Stimulated activated naive CD8-positive, alpha-beta T cell treated with anti-CD3 and anti-CD28 coated beads, Interleukin-15, amount 100 ng/mL, for 72 hours (primary cell): ENCODE measurements at regions not wholly inside any gene's neighbourhood (a gene's known extent, or its start where the extent isn't known, plus 50 kb on each side); places are given as distances from the start of the nearest gene placed in this dataset.

Experiments
- ATAC-seq: fragments of 150-1000 bp; cut with Tn5 transposase; 2 replicates; pipeline ENCODE4 v1.10.0; 2021; ENCODE audit warnings: mild to moderate bottlenecking, moderate library complexity
- DNase-seq, 2 donors: peaks; one replicate each; pipeline ENCODE4 v3.0.0; 2021 to 2022
- H3K27ac Mint-ChIP-seq, 2 donors: one replicate each; pipeline ENCODE4 v1.8.0; 2022; ENCODE audit warnings: mild to moderate bottlenecking in 2 of 2, mixed read lengths in 2 of 2, moderate library complexity in 2 of 2
- H3K27me3 Mint-ChIP-seq: one replicate; pipeline ENCODE4 v1.8.0; 2022; ENCODE audit warnings: mixed read lengths
- H3K4me1 Mint-ChIP-seq: one replicate; pipeline ENCODE4 v1.8.0; 2022; ENCODE audit warnings: mild to moderate bottlenecking, mixed read lengths
- H3K4me3 Mint-ChIP-seq, 2 donors: one replicate each; pipeline ENCODE4 v1.8.0; 2022; ENCODE audit warnings: mild to moderate bottlenecking in 2 of 2, mixed read lengths in 2 of 2, moderate library complexity in 1 of 2
- H3K9me3 Mint-ChIP-seq, 2 donors: one replicate each; pipeline ENCODE4 v1.8.0; 2022; ENCODE audit warnings: mixed read lengths in 2 of 2

DNA sequence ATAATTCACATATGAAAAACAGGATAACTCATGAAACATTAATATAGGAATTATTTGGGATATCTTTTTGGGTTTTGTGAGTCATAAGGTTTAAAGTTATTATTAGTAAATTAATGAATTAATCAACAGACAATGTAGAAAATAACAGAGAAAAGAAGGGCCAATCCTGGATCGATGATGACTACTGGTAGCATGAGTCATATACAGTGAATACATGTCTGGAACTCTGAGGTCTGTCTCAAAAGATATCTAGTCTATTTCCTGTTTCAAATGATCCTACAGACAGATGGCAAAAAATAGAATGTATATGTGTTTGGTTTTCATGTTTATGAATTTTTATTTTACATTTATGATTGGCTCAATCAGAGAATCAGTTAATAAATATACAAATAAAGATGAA lies 86.4 kb upstream of the RTL1 start:
- Mint-ChIP-seq H3K4me3 (no peak overlapping the region), H3K4me1 (no peaks in the 10 kb centered on the region), H3K9me3 (no peaks in the 10 kb centered on the region), H3K27me3 (peaks cover under 1% of the 10 kb centered on the region), H3K27ac (no peak overlapping the region)
- ATAC-seq (no peak), DNase-seq (no peak)

DNA sequence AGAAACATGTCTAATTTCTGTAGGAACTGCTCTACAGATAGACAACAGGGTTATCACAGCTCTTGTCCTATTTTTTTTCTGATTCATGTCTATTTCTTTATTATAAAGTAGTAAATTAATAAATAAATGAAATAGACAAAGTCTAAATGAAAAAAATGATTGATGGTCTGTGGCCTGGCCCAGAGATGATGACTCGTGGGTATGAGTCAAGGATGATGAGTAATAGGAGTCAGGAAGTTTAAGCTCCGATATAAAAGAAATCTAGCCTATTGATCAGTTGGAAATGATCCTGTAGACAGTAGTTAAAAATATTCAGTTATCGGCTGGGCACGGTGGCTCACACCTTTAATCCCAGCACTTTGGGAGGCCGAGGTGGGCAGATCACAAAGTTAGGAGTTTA lies 90.6 kb upstream of the RTL1 start:
- H3K9me3 Mint-ChIP-seq = no peaks in the 10 kb centered on the region
- no peaks in the 10 kb centered on the region for H3K4me1 Mint-ChIP-seq
- DNase-seq (no peak), ATAC-seq (no peak)
- no peak overlapping the region for H3K27ac Mint-ChIP-seq
- H3K27me3 Mint-ChIP-seq = peaks cover 26% of the 10 kb centered on the region
- no peak overlapping the region for H3K4me3 Mint-ChIP-seq

GRCh38 chr14:100994756-100995330 lies 91.3 kb upstream of the RTL1 start:
- H3K9me3 Mint-ChIP-seq = no peaks in the 10 kb centered on the region
- H3K4me1 Mint-ChIP-seq = no peaks in the 10 kb centered on the region
- no peak overlapping the region for H3K4me3 Mint-ChIP-seq
- H3K27ac Mint-ChIP-seq = no peak overlapping the region
- ATAC-seq (no peak), DNase-seq (no peak)
- peaks cover 26% of the 10 kb centered on the region for H3K27me3 Mint-ChIP-seq

DNA sequence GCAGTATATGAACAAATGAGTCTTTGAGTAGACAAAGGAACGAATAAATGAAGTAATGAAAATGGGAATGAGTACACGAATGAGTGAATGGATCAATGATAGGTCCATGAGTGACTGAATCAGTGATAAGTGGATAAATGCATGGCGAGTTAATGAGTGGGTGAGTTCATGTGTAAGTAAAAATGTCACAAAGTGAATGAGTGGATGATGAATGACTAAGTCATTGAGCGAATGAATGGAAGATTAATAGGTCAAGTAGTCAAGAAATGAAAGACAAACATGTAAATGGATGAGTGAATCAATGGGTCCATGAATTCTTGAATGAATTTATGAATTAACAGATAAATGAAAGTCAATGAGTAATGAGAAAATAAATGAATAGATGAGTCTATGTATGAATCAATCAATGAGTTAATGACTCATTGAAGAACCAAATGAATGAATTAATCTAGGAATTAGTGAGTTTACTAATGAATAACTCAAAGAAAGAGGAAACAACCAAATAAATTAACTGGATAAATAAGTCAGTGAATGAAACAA lies 97.3 kb upstream of the RTL1 start:
- H3K27me3 Mint-ChIP-seq = peaks cover 60% of the 10 kb centered on the region

DNA sequence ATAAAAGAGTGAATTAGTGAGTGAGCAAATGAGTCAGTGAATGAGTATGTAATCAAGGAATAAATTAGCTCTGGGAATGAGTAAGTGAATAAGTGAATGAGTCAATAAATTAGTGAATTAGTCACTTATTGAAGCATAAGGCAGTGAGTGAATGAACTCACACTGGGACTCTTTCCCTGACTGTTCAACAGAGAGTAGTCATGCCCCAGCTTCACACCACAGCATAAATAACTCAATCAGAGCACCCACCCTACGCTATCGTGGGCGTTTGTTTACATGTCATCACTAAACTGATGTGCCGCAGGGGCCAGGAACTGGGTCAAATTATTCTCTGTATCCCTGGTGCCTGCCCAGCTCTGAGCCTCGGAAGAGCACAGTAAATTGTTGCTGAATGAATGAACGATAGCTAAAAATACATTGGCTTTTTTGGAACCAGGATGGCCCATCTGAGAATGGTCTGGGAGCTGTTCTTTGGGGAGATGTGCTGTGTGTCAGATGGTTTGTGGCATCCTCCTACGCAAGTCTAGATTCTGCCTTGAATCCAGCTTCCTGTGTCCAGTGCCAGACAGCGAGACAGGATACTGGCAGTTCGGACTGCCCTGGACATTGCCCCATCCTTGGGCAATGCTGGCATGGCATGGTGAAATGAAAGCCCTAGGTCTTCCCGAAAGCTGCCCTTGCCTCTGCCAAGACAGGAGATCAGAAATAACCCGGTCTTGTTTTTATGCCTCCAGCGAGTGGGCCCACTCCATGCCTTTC lies 98.0 kb upstream of the RTL1 start:
- Mint-ChIP-seq H3K27me3 (peaks cover 60% of the 10 kb centered on the region), H3K27ac (no peak overlapping the region), H3K9me3 (peaks cover 4 to 8% of the 10 kb centered on the region in 2 donors), H3K4me3 (no peak overlapping the region), H3K4me1 (no peaks in the 10 kb centered on the region)
- no peak for DNase-seq
- ATAC-seq = no peak

More for the DNA sequence above, 97.3 kb upstream of the RTL1 start:
- ATAC-seq (no peak), DNase-seq (no peak)
- H3K9me3 Mint-ChIP-seq = peaks cover 4 to 8% of the 10 kb centered on the region in 2 donors
- H3K27ac Mint-ChIP-seq = no peak overlapping the region
- no peak overlapping the region for H3K4me3 Mint-ChIP-seq
- no peaks in the 10 kb centered on the region for H3K4me1 Mint-ChIP-seq

- peaks cover 68% of the 10 kb centered on the region for H3K27me3 Mint-ChIP-seq
- H3K4me3 Mint-ChIP-seq = no peak overlapping the region
- no peak overlapping the region for H3K27ac Mint-ChIP-seq
- DNase-seq (no peak), ATAC-seq (no peak)
- H3K4me1 Mint-ChIP-seq = no peaks in the 10 kb centered on the region
- H3K9me3 Mint-ChIP-seq = peaks cover 4 to 8% of the 10 kb centered on the region in 2 donors
Measured at GRCh38 chr14:101002738-101003137, 99.2 kb upstream of the RTL1 start.

- H3K27ac Mint-ChIP-seq = no peak overlapping the region
- peaks cover 62% of the 10 kb centered on the region for H3K27me3 Mint-ChIP-seq
- H3K9me3 Mint-ChIP-seq = peaks cover 4 to 8% of the 10 kb centered on the region in 2 donors
- DNase-seq (no peak), ATAC-seq (no peak)
- no peak overlapping the region for H3K4me3 Mint-ChIP-seq
- H3K4me1 Mint-ChIP-seq = no peaks in the 10 kb centered on the region
Measured at GRCh38 chr14:101004176-101004575, 100.7 kb upstream of the RTL1 start.

DNA sequence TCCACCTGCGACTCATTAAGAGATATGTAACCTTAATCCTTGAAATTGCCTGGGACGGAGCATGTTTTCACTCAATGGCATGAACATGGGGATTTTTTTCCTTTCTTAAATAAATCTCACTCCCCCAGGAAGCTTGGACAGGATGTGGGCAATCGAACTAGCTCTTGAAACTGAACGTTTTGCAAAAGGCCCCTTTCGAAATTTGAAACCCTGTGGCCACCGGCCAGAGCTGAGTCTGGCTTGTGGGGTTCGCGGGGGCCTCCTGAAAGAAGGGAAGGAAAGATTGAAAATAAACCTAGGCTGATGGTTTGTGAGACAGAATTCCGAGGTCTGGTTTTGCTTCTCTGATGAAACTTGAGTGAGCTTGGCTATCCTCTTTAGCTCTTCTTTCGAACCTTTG lies 101.4 kb upstream of the RTL1 start:
- DNase-seq = no peak
- H3K27me3 Mint-ChIP-seq = peaks cover 62% of the 10 kb centered on the region
- no peak for ATAC-seq
- no peaks in the 10 kb centered on the region for H3K4me1 Mint-ChIP-seq
- H3K27ac Mint-ChIP-seq = no peak overlapping the region
- H3K9me3 Mint-ChIP-seq = peaks cover 4 to 8% of the 10 kb centered on the region in 2 donors
- H3K4me3 Mint-ChIP-seq = no peak overlapping the region

- no peak for DNase-seq
- H3K27ac Mint-ChIP-seq = peak overlapping the region in 1 of 2 donors; percentile 43
Measured at GRCh38 chr14:101005447-101005846, 101.9 kb upstream of the RTL1 start.

DNA sequence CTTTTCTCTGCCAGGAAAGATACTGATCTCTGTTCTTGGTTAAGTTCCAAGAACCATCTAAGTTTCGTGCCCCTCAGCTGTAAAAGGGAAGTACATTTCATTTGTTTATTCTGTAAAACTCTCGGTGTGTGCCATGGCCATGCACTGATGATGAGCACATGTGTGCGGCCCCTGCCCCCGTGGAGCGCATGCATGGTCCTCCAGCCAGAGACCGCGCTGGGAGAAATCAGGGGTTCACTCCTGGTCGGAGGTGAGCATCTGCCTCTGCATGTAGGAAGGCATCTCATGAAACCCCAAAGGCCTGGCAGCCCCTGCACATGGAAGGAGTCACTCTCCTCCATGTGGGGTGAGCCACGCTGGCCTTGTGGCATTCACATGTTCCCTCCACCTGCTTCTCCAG lies 102.5 kb upstream of the RTL1 start:
- Mint-ChIP-seq H3K4me3 (no peak overlapping the region), H3K4me1 (no peaks in the 10 kb centered on the region), H3K9me3 (peaks cover 0 to under 1% of the 10 kb centered on the region in 2 donors), H3K27ac (no peak overlapping the region), H3K27me3 (peaks cover 53% of the 10 kb centered on the region)
- no peak for ATAC-seq
- no peak for DNase-seq

More at GRCh38 chr14:101005447-101005846, 101.9 kb upstream of the RTL1 start:
- Mint-ChIP-seq H3K4me3 (no peak overlapping the region), H3K4me1 (no peaks in the 10 kb centered on the region), H3K9me3 (peaks cover 4 to 6% of the 10 kb centered on the region in 2 donors), H3K27me3 (peaks cover 58% of the 10 kb centered on the region)
- no peak for ATAC-seq

- ATAC-seq = no peak
- DNase-seq = no peak
- Mint-ChIP-seq H3K27me3 (peaks cover 49% of the 10 kb centered on the region), H3K9me3 (peaks cover under 1 to 10% of the 10 kb centered on the region in 2 donors), H3K4me1 (no peaks in the 10 kb centered on the region), H3K4me3 (no peak overlapping the region), H3K27ac (no peak overlapping the region)
Measured at GRCh38 chr14:101007004-101007614, 103.6 kb upstream of the RTL1 start.

- H3K27ac Mint-ChIP-seq = no peak overlapping the region
- DNase-seq = no peak
- H3K4me1 Mint-ChIP-seq = no peaks in the 10 kb centered on the region
- H3K4me3 Mint-ChIP-seq = no peak overlapping the region
- ATAC-seq = no peak
- peaks cover 48% of the 10 kb centered on the region for H3K27me3 Mint-ChIP-seq
- peaks cover 7 to 16% of the 10 kb centered on the region in 2 donors for H3K9me3 Mint-ChIP-seq
Measured at GRCh38 chr14:101007765-101008164, 104.2 kb upstream of the RTL1 start.

DNA sequence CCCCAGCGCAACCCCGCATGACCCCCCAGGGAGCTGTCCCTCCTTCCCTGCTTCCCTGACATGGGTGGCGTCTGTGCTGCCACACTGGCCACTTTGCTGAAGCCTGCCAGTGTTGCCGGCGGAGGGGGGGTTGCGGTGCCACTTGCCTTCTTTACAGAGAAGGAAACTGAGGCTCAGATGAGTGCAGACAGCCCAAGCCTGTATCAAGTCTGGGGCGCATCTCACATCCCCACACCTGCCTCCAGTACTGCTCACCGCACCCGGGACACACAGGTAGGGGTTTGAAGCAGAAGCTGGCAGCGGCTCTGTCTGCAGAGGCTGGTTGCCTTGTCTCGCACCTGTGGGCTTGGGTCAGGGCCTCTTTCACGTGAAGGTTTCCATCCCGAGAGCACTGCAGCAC lies 104.7 kb upstream of the RTL1 start:
- DNase-seq (no peak), ATAC-seq (no peak)
- Mint-ChIP-seq H3K27me3 (peaks cover 44% of the 10 kb centered on the region), H3K4me3 (no peak overlapping the region), H3K9me3 (peaks cover 8 to 18% of the 10 kb centered on the region in 2 donors), H3K4me1 (no peaks in the 10 kb centered on the region), H3K27ac (peak overlapping the region in 1 of 2 donors; percentile 64)

GRCh38 chr14:101008631-101009336 lies 105.3 kb upstream of the RTL1 start:
- peaks cover 8 to 18% of the 10 kb centered on the region in 2 donors for H3K9me3 Mint-ChIP-seq
- ATAC-seq = no peak

DNA sequence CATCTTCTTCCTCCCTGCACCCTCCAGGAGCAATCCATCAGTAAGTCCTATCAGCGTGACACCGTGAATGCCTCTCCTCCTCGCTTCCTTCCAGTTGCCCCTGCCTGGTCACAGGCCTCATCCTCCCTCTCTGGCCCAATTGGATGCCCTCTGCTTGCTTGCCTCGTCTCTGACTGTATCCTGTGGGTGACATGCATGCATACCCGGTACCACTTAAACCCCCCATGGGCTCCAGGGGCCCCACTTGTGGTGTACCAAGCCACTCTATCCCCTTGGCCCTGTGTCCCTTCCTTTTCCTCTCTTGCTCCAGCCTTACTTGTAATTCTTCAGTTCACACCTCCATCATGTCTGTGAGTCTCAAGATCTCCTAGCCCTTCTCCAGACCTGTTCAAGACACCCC lies 106.0 kb upstream of the RTL1 start:
- Mint-ChIP-seq H3K9me3 (peaks cover 8 to 18% of the 10 kb centered on the region in 2 donors), H3K27me3 (peaks cover 30% of the 10 kb centered on the region), H3K4me3 (no peak overlapping the region), H3K27ac (no peak overlapping the region), H3K4me1 (no peaks in the 10 kb centered on the region)
- no peak for DNase-seq
- ATAC-seq = no peak

More at GRCh38 chr14:101008631-101009336, 105.3 kb upstream of the RTL1 start:
- Mint-ChIP-seq H3K27ac (peak overlapping the region in 1 of 2 donors; percentile 64), H3K4me1 (no peaks in the 10 kb centered on the region), H3K4me3 (no peak overlapping the region), H3K27me3 (peaks cover 38% of the 10 kb centered on the region)
- DNase-seq = no peak
